MM.1S (cell line): ENCODE measurements at regions not wholly inside any gene's neighbourhood (a gene's known extent, or its start where the extent isn't known, plus 50 kb on each side); places are given as distances from the start of the nearest gene placed in this dataset.

ENCODE experiments used
- DNase-seq: peaks from one replicate; pipeline ENCODE4 v3.0.0-alpha.2; 2015
- H2AFZ ChIP-seq: fragments of 300-600 bp; sonication (generic); 2 replicates; pipeline ENCODE4 v1.6.0; 2016; ENCODE audit warnings: antibody characterized with exemption, low read length
- H3F3A ChIP-seq: fragments of 300-600 bp; sonication (generic); 2 replicates; pipeline ENCODE4 v1.6.1; 2016; ENCODE audit warnings: mild to moderate bottlenecking, antibody characterized with exemption, low read length, moderate library complexity, mixed read lengths; ENCODE audit not compliant: insufficient read depth
- H3K27ac ChIP-seq: fragments of 300-600 bp; sonication (generic); 2 replicates; pipeline ENCODE4 v1.5.1; 2016; ENCODE audit warnings: mild to moderate bottlenecking, low read length
- H3K27me3 ChIP-seq: fragments of 300-600 bp; sonication (generic); replicated peaks from 2 replicates; pipeline ENCODE4 v1.6.0; 2016; ENCODE audit warnings: low read length; ENCODE audit not compliant: insufficient read depth
- H3K36me3 ChIP-seq: fragments of 300-600 bp; sonication (generic); replicated peaks from 2 replicates; pipeline ENCODE4 v1.6.1; 2016; ENCODE audit warnings: mild to moderate bottlenecking, low read length, mixed read lengths; ENCODE audit not compliant: insufficient read depth
- H3K4me1 ChIP-seq: fragments of 300-600 bp; sonication (generic); 2 replicates; pipeline ENCODE4 v1.6.1; 2016; ENCODE audit warnings: low read length, mixed read lengths
- H3K4me2 ChIP-seq: fragments of 300-600 bp; sonication (generic); 2 replicates; pipeline ENCODE4 v1.6.0; 2016; ENCODE audit warnings: low read depth, low read length
- H3K4me3 ChIP-seq: fragments of 300-600 bp; sonication (generic); 2 replicates; pipeline ENCODE4 v1.5.1; 2016; ENCODE audit warnings: low read length, mixed read lengths
- H3K79me2 ChIP-seq: fragments of 300-600 bp; sonication (generic); 2 replicates; pipeline ENCODE4 v1.6.1; 2016; ENCODE audit warnings: mixed run types, low read length, mixed read lengths
- H3K9ac ChIP-seq: fragments of 300-600 bp; sonication (generic); 2 replicates; pipeline ENCODE4 v1.6.1; 2016; ENCODE audit warnings: low read length, mixed read lengths
- H3K9me2 ChIP-seq: fragments of 300-600 bp; sonication (generic); replicated peaks from 2 replicates; pipeline ENCODE4 v1.6.1; 2016; ENCODE audit warnings: mild to moderate bottlenecking, low read length, mixed read lengths; ENCODE audit not compliant: insufficient read depth
- H3K9me3 ChIP-seq: fragments of 300-600 bp; sonication (generic); replicated peaks from 2 replicates; pipeline ENCODE4 v1.6.1; 2016; ENCODE audit warnings: mild to moderate bottlenecking, low read length, mixed read lengths; ENCODE audit not compliant: insufficient read depth
- H4K20me1 ChIP-seq: fragments of 300-600 bp; sonication (generic); 2 replicates; pipeline ENCODE4 v1.6.1; 2016; ENCODE audit warnings: mild to moderate bottlenecking, low read length, moderate library complexity, mixed read lengths; ENCODE audit not compliant: insufficient read depth
- CTCF ChIP-seq: fragments of 300-600 bp; sonication (generic); IDR thresholded peaks from 2 replicates; pipeline ENCODE4 v1.5.1; 2016; ENCODE audit warnings: antibody characterized with exemption, low read length, mixed read lengths
- EZH2 ChIP-seq: fragments of 300-600 bp; sonication (generic); optimal IDR thresholded peaks from 2 replicates; pipeline ENCODE3; 2017; ENCODE audit warnings: low read depth, mild to moderate bottlenecking, antibody characterized with exemption, low read length, mixed read lengths
- EZH2phosphoT487 ChIP-seq: fragments of 300-600 bp; sonication (generic); IDR thresholded peaks from 2 replicates; pipeline ENCODE4 v1.6.1; 2018; ENCODE audit warnings: antibody characterized with exemption, low read length

DNA sequence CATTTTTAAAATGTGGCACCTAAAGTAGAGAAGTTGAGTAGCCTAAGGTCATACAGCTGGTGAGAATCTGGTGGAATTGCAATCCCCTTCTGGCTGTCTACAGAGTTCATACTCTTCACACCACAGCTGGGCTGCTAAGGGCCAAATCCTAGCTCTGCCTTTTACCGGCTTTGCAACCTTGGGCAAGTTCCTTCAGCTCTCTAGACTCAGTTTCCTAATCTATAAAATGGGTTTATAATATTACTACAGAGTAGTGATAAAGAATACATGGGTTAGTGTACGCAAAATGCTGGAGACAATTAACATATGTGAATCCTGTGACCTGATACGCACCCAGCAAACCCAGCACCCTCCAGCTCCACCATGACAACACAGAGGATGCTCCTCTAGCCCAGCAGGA lies 298.2 kb upstream of the MAF start:
- Histone ChIP-seq H3K9me2 (no peaks in the 10 kb centered on the region), H3K9ac (no peak overlapping the region), H3F3A (no peaks in the 10 kb centered on the region), H4K20me1 (no peaks in the 10 kb centered on the region), H3K4me1 (no peaks in the 10 kb centered on the region), H2AFZ (no peak overlapping the region), H3K4me2 (no peak overlapping the region), H3K79me2 (no peaks in the 10 kb centered on the region), H3K27ac (no peak overlapping the region), H3K27me3 (no peaks in the 10 kb centered on the region), H3K9me3 (no peaks in the 10 kb centered on the region), H3K4me3 (no peak overlapping the region), H3K36me3 (no peaks in the 10 kb centered on the region)
- TF ChIP-seq CTCF = no peak
- TF ChIP-seq EZH2 = no peak
- no peak for DNase-seq

DNA sequence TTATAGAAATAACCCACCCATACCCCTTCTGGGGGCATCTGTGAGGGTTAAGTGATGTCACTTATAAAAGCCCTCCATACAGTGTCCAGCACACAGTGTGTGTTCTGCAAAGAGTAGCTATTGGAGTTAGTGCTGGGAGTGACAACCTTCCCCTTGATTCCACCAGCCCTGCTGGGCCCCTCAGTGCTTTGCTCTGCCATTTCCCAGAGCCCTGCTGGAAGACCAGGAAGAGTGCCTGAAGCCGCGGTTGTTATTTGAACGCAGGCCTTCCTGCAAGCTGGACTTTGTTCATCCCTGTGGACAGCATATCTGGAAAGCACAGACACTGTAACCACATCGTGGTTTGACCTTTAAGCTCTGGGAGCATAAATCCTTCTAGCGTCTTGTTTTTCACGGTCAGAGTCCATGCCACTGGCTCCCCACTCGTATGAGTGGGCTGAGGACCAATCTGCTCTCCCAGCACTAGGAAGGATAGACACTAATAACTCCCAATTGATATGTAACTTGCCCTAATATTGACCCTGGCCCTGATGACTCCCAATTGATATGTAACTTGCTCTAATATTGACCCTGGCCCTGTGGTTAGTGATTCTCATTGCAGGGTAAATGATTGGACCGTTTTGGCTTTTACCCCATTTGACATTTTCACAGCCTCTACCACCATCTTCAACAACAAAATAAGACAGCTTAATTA lies 297.1 kb upstream of the MAF start:
- Histone ChIP-seq H3K4me1 (no peaks in the 10 kb centered on the region), H3K79me2 (no peaks in the 10 kb centered on the region), H3K36me3 (no peaks in the 10 kb centered on the region), H3K9me2 (no peaks in the 10 kb centered on the region), H3K27me3 (no peaks in the 10 kb centered on the region), H3K4me2 (no peak overlapping the region), H3K27ac (no peak overlapping the region), H3K9me3 (no peaks in the 10 kb centered on the region), H3K9ac (no peak overlapping the region), H4K20me1 (no peaks in the 10 kb centered on the region), H3K4me3 (no peak overlapping the region), H3F3A (no peaks in the 10 kb centered on the region), H2AFZ (no peak overlapping the region)
- no peak for DNase-seq
- TF ChIP-seq EZH2phosphoT487 (no peak), CTCF (no peak), EZH2 (no peak)

DNA sequence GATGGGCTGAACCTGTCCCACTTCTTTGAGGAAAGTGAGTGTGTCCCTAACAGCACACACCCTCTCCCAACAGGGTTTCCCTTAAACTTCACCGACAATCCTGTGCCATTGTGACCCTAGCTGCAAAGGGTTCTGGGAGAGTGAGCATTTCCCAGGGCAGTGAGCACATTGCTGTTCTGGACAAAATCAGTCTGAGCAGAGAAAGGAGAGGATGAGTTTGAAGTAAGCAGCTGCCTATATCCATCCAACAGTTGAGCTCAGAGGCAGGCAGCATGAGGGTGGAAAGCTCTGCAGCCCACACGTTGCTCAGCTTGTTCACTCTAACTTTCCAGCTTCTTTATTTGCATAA lies 296.5 kb upstream of the MAF start:
- H3K9me2 ChIP-seq = no peaks in the 10 kb centered on the region
- no peaks in the 10 kb centered on the region for H3K9me3 ChIP-seq
- no peak overlapping the region for H3K9ac ChIP-seq
- H4K20me1 ChIP-seq = no peaks in the 10 kb centered on the region
- TF ChIP-seq EZH2 (no peak), CTCF (no peak), EZH2phosphoT487 (no peak)
- H3K27me3 ChIP-seq = no peaks in the 10 kb centered on the region
- no peak overlapping the region for H3K27ac ChIP-seq
- H3K36me3 ChIP-seq = no peaks in the 10 kb centered on the region
- H3K4me2 ChIP-seq = no peak overlapping the region
- no peaks in the 10 kb centered on the region for H3K79me2 ChIP-seq
- H2AFZ ChIP-seq = no peak overlapping the region
- DNase-seq = no peak
- H3K4me1 ChIP-seq = no peaks in the 10 kb centered on the region
- no peaks in the 10 kb centered on the region for H3F3A ChIP-seq
- no peak overlapping the region for H3K4me3 ChIP-seq
